ENCODE measurements at regions not wholly inside any gene's neighbourhood (a gene's known extent, or its start where the extent isn't known, plus 50 kb on each side); places are given as distances from the start of the nearest gene placed in this dataset.

GRCh38 chr2:240355001-240355891 lies 80.2 kb upstream of the GPC1 start:
- no peak for DNase-seq (ENCODE audit: low spot score)
- no peaks in the 10 kb centered on the region for H4K20me1 ChIP-seq (ENCODE audit: insufficient read depth, poor library complexity, severe bottlenecking)
- no peaks in the 10 kb centered on the region for H3K36me3 ChIP-seq (replicated peaks; ENCODE audit: insufficient read depth, low read depth)
- no peaks in the 10 kb centered on the region for H3K9me2 ChIP-seq (replicated peaks; ENCODE audit: insufficient read depth)
- H3K27ac ChIP-seq = no peak overlapping the region
- no peak for TF ChIP-seq CTCF (IDR thresholded peaks at IDR 0.05; ENCODE audit: poor library complexity)
- TF ChIP-seq EZH2 (IDR thresholded peaks at IDR 0.05; ENCODE audit: borderline replicate concordance) = no peak
- no peak for TF ChIP-seq EZH2phosphoT487 (IDR thresholded peaks at IDR 0.05; ENCODE audit: low read depth, severe bottlenecking, unreplicated experiment)
- H3K4me1 ChIP-seq (ENCODE audit: insufficient read depth) = peaks cover 7% of the 10 kb centered on the region
- no peak overlapping the region for H3K4me2 ChIP-seq
- no peaks in the 10 kb centered on the region for H3K27me3 ChIP-seq
- no peaks in the 10 kb centered on the region for H3K79me2 ChIP-seq
- no peaks in the 10 kb centered on the region for H3K9me3 ChIP-seq (ENCODE audit: low read depth)
- H3K4me3 ChIP-seq = no peak overlapping the region
- no peak overlapping the region for H2AFZ ChIP-seq
- 84% methylated on average over 14 of the region's 17 CpGs for WGBS (ENCODE audit: low lambda C conversion rate, missing lambda C conversion rate)

GRCh38 chr2:240355962-240356361 lies 79.5 kb upstream of the GPC1 start:
- Histone ChIP-seq H3K27me3 (no peaks in the 10 kb centered on the region), H2AFZ (no peak overlapping the region), H3K36me3 (replicated peaks; ENCODE audit: insufficient read depth, low read depth) (no peaks in the 10 kb centered on the region), H3K4me2 (no peak overlapping the region), H3K9me2 (replicated peaks; ENCODE audit: insufficient read depth) (no peaks in the 10 kb centered on the region), H3K9me3 (ENCODE audit: low read depth) (no peaks in the 10 kb centered on the region), H3K4me3 (no peak overlapping the region), H3K79me2 (no peaks in the 10 kb centered on the region), H4K20me1 (ENCODE audit: insufficient read depth, poor library complexity, severe bottlenecking) (no peaks in the 10 kb centered on the region), H3K4me1 (ENCODE audit: insufficient read depth) (peaks cover 7% of the 10 kb centered on the region), H3K27ac (no peak overlapping the region)
- TF ChIP-seq CTCF (IDR thresholded peaks at IDR 0.05; ENCODE audit: poor library complexity) (no peak), EZH2 (IDR thresholded peaks at IDR 0.05; ENCODE audit: borderline replicate concordance) (no peak), EZH2phosphoT487 (IDR thresholded peaks at IDR 0.05; ENCODE audit: low read depth, severe bottlenecking, unreplicated experiment) (no peak)
- DNase-seq (ENCODE audit: low spot score) = no peak
- 93% methylated on average over 16 of the region's 17 CpGs for WGBS (ENCODE audit: low lambda C conversion rate, missing lambda C conversion rate)

- no peak overlapping the region for H3K4me2 ChIP-seq
- H3K9me3 ChIP-seq (ENCODE audit: low read depth) = no peaks in the 10 kb centered on the region
- no peaks in the 10 kb centered on the region for H3K4me1 ChIP-seq (ENCODE audit: insufficient read depth)
- TF ChIP-seq CTCF (IDR thresholded peaks at IDR 0.05; ENCODE audit: poor library complexity) (no peak), EZH2 (IDR thresholded peaks at IDR 0.05; ENCODE audit: borderline replicate concordance) (no peak), EZH2phosphoT487 (IDR thresholded peaks at IDR 0.05; ENCODE audit: low read depth, severe bottlenecking, unreplicated experiment) (no peak)
- no peak overlapping the region for H3K4me3 ChIP-seq
- H3K36me3 ChIP-seq (replicated peaks; ENCODE audit: insufficient read depth, low read depth) = no peaks in the 10 kb centered on the region
- no peak overlapping the region for H2AFZ ChIP-seq
- no peak overlapping the region for H3K27ac ChIP-seq
- H4K20me1 ChIP-seq (ENCODE audit: insufficient read depth, poor library complexity, severe bottlenecking) = no peaks in the 10 kb centered on the region
- no peaks in the 10 kb centered on the region for H3K9me2 ChIP-seq (replicated peaks; ENCODE audit: insufficient read depth)
- no peaks in the 10 kb centered on the region for H3K79me2 ChIP-seq
- no peak for DNase-seq (ENCODE audit: low spot score)
- no peaks in the 10 kb centered on the region for H3K27me3 ChIP-seq
- 87% methylated on average over 26 of the region's 26 CpGs for WGBS (ENCODE audit: low lambda C conversion rate, missing lambda C conversion rate)
These were observed 78.5 kb upstream of the GPC1 start for GRCh38 chr2:240356700-240357640.
